ENCODE measurements at regions not wholly inside any gene's neighbourhood (a gene's known extent, or its start where the extent isn't known, plus 50 kb on each side); places are given as distances from the start of the nearest gene placed in this dataset.

DNA sequence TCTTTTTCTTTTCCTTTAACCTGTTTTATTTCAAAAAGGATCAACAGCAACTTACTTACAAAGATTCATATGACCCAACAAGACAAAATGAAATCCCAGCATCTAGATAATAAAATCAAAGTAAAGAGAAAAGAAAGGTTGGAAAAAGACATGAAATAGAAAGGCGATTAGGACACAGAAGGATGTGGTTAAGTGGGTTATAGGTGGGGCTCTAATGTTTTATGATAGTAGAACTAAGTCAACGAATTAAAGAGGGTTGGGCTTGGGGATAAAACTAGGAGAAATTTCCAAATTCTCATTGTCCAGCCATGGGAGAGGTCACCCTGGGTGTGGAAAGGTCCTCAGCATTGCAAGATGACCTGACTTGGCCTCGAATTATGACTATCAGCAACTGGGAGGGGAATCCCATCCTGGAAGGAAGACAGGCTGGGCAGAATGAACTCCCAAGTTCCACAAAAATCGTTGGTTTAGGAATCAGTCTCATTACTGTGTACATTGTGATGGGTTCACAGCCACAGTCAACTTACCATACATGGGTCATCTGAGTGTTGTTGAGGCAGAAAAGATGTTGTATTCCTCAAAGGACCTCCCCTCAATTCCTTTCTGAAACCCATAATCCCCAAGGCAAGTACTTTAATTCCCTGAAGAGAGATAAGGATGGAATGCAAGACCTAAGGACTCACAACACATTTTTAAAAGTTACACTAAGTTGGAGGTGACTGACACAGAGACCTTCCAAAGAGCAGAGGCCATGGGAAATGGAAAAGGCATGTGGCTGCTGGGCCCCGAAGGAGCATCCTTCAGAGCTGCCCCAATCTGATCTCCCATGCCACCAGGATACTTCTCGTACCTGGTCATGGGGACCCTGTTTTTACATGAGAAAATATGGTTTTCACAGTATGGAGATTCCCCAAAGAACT is 167.6 kb downstream of the UXS1 start:
- WGBS (ENCODE audit: insufficient coverage, low lambda C conversion rate): 100% methylated on average over 1 of the region's 6 CpGs
- no peak for DNase-seq
- Histone ChIP-seq H3K9me3 (ENCODE audit: control insufficient read depth, low read depth, low read length) (no peaks in the 10 kb centered on the region), H3K36me3 (ENCODE audit: control insufficient read depth, insufficient read depth, low read length) (no peaks in the 10 kb centered on the region), H3K4me1 (ENCODE audit: control insufficient read depth, insufficient read depth, low read length) (peaks cover 33% of the 10 kb centered on the region), H3K4me3 (ENCODE audit: low read length) (no peak overlapping the region), H3K27ac (ENCODE audit: low read length) (no peak overlapping the region), H3K27me3 (ENCODE audit: control insufficient read depth, insufficient read depth, low read length) (no peaks in the 10 kb centered on the region)

DNA sequence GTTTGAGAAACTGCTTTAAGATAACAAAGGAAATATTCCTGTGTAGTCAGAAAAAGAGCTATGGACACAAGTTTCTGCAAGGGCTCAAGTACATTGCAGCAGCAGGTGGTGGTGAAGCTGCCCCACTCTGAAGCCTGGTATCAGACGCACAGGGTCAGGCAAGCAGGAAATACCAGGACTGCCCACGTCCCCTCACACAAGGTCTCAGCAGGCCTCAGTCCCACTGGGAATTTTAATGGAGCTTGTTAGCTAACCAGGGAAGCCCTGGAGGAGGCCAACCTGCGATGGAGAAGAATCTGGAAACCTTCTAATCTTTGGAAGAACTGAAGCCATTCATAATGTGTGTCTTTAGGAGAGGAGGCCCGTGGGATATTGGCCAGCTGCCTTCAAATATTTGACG is 168.3 kb downstream of the UXS1 start:
- no CpG with 5 or more reads among the region's 5 CpGs for WGBS (ENCODE audit: insufficient coverage, low lambda C conversion rate)
- H3K4me3 ChIP-seq (ENCODE audit: low read length): no peak overlapping the region
- peaks cover 35% of the 10 kb centered on the region for H3K4me1 ChIP-seq (ENCODE audit: control insufficient read depth, insufficient read depth, low read length)
- H3K36me3 ChIP-seq (ENCODE audit: control insufficient read depth, insufficient read depth, low read length): no peaks in the 10 kb centered on the region
- no peak for DNase-seq
- no peak overlapping the region for H3K27ac ChIP-seq (ENCODE audit: low read length)
- H3K27me3 ChIP-seq (ENCODE audit: control insufficient read depth, insufficient read depth, low read length): no peaks in the 10 kb centered on the region
- H3K9me3 ChIP-seq (ENCODE audit: control insufficient read depth, low read depth, low read length): no peaks in the 10 kb centered on the region

DNA sequence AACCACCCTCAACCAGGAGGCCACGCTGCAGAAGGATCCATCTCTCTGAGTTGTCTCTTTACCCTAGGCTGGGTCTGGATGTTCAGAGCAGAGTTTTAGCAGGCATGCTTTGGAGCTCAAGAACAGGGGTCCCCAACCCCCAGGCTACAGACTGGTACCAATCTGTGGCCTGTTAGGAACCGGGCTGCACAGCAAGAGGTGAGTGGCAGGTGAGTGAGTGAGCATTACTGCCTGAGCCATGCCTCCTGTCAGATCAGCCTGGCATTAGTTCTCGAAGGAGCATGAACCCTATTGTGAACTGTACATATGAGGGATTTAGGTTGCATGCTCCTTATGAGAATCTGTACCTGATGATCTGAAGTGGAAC is 172.5 kb downstream of the UXS1 start:
- DNase-seq: no peak
- no peak overlapping the region for H3K27ac ChIP-seq (ENCODE audit: low read length)
- no peaks in the 10 kb centered on the region for H3K36me3 ChIP-seq (ENCODE audit: control insufficient read depth, insufficient read depth, low read length)
- WGBS (ENCODE audit: insufficient coverage, low lambda C conversion rate): no CpG with 5 or more reads among the region's 3 CpGs
- H3K4me3 ChIP-seq (ENCODE audit: low read length): no peak overlapping the region
- peaks cover 12% of the 10 kb centered on the region for H3K4me1 ChIP-seq (ENCODE audit: control insufficient read depth, insufficient read depth, low read length)
- H3K27me3 ChIP-seq (ENCODE audit: control insufficient read depth, insufficient read depth, low read length): no peaks in the 10 kb centered on the region
- no peaks in the 10 kb centered on the region for H3K9me3 ChIP-seq (ENCODE audit: control insufficient read depth, low read depth, low read length)

DNA sequence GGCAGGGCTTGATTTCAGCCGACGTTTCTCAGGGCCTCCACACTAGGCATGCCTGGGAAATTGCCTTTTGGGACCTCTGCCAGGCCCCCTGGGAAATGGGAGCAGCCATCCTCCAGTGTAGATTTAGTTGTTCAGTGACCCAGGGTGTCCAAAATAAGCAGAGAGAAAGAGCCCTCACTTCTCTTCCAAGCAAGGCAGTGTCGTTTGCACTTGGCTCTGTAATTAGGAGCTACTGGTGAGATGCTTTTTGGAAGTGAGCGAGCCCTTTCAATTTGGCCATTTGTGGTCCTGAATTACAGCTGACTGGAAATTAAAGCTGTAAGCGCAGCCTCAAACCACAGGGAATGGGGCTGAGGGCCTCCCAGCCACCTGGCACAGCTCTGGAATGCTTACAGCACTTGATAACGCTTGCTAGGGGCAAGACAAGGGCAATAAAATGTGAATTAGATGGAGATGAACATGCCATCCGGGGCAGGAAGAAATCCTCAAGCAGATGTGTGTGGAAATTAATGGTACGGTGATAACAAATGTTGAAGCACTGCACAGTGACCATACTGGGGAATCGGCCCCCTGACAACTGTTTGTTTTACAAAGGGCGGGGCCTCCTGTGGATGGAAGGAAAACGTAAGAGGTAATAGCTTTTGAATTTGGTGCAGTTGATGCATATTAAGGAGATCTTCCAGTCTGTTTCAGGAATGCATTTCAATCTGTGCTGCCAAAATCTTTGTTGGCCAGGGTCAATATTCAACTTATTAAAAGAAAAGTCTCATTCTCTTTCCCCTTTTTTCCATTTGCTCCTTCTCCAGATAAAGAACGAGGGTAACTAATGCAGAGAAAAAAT is 173.1 kb downstream of the UXS1 start:
- no peaks in the 10 kb centered on the region for H3K27me3 ChIP-seq (ENCODE audit: control insufficient read depth, insufficient read depth, low read length)
- peaks cover 12% of the 10 kb centered on the region for H3K4me1 ChIP-seq (ENCODE audit: control insufficient read depth, insufficient read depth, low read length)
- H3K9me3 ChIP-seq (ENCODE audit: control insufficient read depth, low read depth, low read length): no peaks in the 10 kb centered on the region
- 14% methylated on average over 1 of the region's 12 CpGs for whole genome bisulfite sequencing (ENCODE audit: insufficient coverage, low lambda C conversion rate)
- no peak overlapping the region for H3K4me3 ChIP-seq (ENCODE audit: low read length)
- no peak overlapping the region for H3K27ac ChIP-seq (ENCODE audit: low read length)
- no peaks in the 10 kb centered on the region for H3K36me3 ChIP-seq (ENCODE audit: control insufficient read depth, insufficient read depth, low read length)
- DNase-seq: peak in 1 of 2 donors; percentile 60

DNA sequence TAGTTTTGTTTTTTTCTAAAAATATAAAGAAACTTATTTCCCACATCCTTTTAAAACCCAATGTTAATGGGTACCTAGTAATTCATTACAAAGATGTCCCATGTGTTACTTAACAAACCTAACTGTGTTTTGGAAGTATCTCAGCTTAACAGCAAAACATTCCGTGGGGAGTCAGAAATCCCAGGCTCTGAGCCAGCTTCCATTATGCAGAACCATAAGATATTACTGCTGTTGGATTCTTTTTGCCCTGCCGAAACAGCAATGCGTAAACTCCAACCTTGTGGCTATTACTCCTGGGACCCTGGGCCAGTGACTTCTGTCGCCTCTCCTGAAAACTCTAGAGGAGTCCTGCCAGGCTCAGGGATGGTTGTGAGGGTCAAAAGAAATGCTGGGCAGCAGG is 174.1 kb downstream of the UXS1 start:
- Histone ChIP-seq H3K27ac (ENCODE audit: low read length) (no peak overlapping the region), H3K9me3 (ENCODE audit: control insufficient read depth, low read depth, low read length) (no peaks in the 10 kb centered on the region), H3K4me1 (ENCODE audit: control insufficient read depth, insufficient read depth, low read length) (peaks cover 12% of the 10 kb centered on the region), H3K36me3 (ENCODE audit: control insufficient read depth, insufficient read depth, low read length) (no peaks in the 10 kb centered on the region), H3K4me3 (ENCODE audit: low read length) (no peak overlapping the region), H3K27me3 (ENCODE audit: control insufficient read depth, insufficient read depth, low read length) (no peaks in the 10 kb centered on the region)
- no peak for DNase-seq
- 100% methylated on average over 1 of the region's 4 CpGs for WGBS (ENCODE audit: insufficient coverage, low lambda C conversion rate)

DNA sequence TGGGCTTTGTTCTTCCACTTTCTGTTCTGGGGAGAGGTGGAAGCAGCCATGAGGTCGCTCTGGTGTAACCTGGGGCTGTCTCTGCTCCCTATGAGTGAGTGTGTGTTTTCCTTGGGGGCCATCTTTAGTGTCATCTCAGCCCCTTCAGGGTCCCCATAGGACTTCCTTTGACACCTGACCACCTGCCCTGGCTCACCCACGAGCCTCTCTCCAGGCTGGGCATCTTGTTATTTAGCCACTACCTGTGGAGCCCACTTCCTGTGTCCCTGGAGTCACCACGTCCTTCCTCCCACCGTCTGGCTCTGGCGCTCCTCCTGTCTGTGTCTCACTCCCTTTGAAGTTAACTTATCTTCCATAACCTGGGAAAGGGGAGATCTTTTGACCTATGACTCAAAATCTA is 176.0 kb downstream of the UXS1 start:
- H3K9me3 ChIP-seq (ENCODE audit: control insufficient read depth, low read depth, low read length): no peaks in the 10 kb centered on the region
- H3K4me1 ChIP-seq (ENCODE audit: control insufficient read depth, insufficient read depth, low read length): peaks cover 12% of the 10 kb centered on the region
- WGBS (ENCODE audit: insufficient coverage, low lambda C conversion rate): 0% methylated on average over 1 of the region's 5 CpGs
- no peaks in the 10 kb centered on the region for H3K27me3 ChIP-seq (ENCODE audit: control insufficient read depth, insufficient read depth, low read length)
- no peak for DNase-seq
- no peaks in the 10 kb centered on the region for H3K36me3 ChIP-seq (ENCODE audit: control insufficient read depth, insufficient read depth, low read length)
- no peak overlapping the region for H3K27ac ChIP-seq (ENCODE audit: low read length)
- no peak overlapping the region for H3K4me3 ChIP-seq (ENCODE audit: low read length)

DNA sequence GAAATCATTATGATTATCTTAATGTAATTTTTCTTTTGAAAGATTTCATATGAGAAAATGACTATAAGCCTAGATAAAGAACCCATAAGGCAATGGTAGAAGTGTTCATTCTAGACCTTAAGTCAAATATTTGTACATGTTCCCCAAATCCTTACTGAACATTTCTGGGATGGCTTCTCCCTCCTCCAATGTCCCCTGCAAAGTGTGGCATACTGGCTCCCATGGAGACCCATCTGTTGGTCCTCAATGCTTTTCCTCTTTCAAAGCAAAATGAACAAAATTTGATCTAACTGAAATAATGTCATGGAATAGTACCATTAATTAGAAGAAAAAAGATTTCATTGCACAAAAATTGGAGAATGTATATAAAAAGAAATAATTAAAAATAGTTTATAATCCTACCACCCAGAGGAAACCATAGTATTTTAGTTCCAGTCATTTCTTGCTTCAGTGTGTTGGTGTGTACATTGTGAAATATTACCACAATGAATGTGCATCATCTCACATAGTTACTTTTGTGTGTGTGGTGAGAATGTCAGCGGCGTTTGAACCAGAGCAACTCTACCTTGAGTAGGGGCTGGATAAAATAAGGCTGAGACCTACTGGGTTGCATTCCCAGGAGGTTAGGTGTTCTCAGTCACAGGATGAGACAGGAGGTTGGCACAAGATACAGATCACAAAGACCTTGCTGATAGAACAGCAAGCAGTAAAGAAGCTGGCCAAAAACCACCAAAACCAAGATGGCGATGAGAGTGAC is 181.3 kb downstream of the UXS1 start:
- Histone ChIP-seq H3K27ac (ENCODE audit: low read length) (no peak overlapping the region), H3K27me3 (ENCODE audit: control insufficient read depth, insufficient read depth, low read length) (no peaks in the 10 kb centered on the region), H3K4me1 (ENCODE audit: control insufficient read depth, insufficient read depth, low read length) (no peaks in the 10 kb centered on the region), H3K36me3 (ENCODE audit: control insufficient read depth, insufficient read depth, low read length) (no peaks in the 10 kb centered on the region), H3K9me3 (ENCODE audit: control insufficient read depth, low read depth, low read length) (peaks cover 2% of the 10 kb centered on the region), H3K4me3 (ENCODE audit: low read length) (no peak overlapping the region)
- DNase-seq: no peak
- no CpG with 5 or more reads among the region's 3 CpGs for whole genome bisulfite sequencing (ENCODE audit: insufficient coverage, low lambda C conversion rate)

DNA sequence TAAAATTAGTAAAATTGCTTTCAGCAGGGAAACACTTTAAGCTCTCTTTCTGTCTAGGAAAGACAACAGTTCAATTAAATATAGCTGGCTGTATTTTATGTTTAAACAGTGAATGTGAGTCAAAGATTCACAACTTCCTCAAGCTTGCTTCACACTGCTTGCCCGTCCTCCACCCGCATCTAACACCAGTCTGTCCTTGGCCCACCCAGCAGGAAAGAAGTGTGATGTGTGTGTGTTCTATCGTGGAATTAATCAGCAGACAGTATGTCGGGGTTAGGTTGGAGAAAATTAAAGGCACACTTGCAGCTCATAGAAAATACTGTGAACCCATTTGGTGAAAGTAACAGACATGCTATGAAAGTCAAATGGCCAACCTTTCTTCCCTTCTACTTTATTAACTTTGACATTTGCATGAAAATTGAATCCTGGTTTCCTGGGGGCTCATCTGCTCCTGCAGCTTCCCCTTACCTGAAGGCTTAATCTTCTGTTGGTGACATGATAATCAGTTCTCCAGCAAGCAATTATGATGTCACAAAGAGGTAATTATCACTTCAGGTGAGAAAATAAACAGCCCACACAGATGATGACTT is 182.0 kb downstream of the UXS1 start:
- WGBS (ENCODE audit: insufficient coverage, low lambda C conversion rate): no CpG with 5 or more reads among the region's 4 CpGs
- Histone ChIP-seq H3K27me3 (ENCODE audit: control insufficient read depth, insufficient read depth, low read length) (no peaks in the 10 kb centered on the region), H3K4me1 (ENCODE audit: control insufficient read depth, insufficient read depth, low read length) (no peaks in the 10 kb centered on the region), H3K36me3 (ENCODE audit: control insufficient read depth, insufficient read depth, low read length) (no peaks in the 10 kb centered on the region), H3K9me3 (ENCODE audit: control insufficient read depth, low read depth, low read length) (peaks cover 3% of the 10 kb centered on the region), H3K4me3 (ENCODE audit: low read length) (no peak overlapping the region), H3K27ac (ENCODE audit: low read length) (no peak overlapping the region)
- DNase-seq: no peak

DNA sequence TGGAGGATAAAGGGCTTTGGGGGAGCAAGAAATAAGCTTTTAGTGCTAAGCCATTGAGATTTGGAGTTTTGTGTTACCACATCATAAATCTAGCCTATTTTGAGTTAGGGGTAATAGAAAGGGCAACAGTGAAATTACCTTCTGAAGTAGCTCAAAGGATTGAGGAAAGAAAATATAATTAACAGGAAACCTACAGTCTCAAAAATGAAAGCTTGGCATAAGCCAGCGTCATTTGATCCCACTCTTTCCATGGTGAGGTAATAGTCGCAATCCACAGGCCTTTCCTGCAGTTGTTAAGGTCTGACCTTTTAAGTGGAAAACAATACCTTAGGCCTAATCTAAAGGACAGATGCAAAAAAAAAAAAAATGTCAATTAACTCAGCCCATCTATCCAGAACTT is 182.7 kb downstream of the UXS1 start:
- Histone ChIP-seq H3K36me3 (ENCODE audit: control insufficient read depth, insufficient read depth, low read length) (no peaks in the 10 kb centered on the region), H3K4me3 (ENCODE audit: low read length) (no peak overlapping the region), H3K27me3 (ENCODE audit: control insufficient read depth, insufficient read depth, low read length) (no peaks in the 10 kb centered on the region), H3K9me3 (ENCODE audit: control insufficient read depth, low read depth, low read length) (peaks cover 4% of the 10 kb centered on the region), H3K4me1 (ENCODE audit: control insufficient read depth, insufficient read depth, low read length) (no peaks in the 10 kb centered on the region), H3K27ac (ENCODE audit: low read length) (no peak overlapping the region)
- 83% methylated on average over 2 of the region's 2 CpGs for WGBS (ENCODE audit: insufficient coverage, low lambda C conversion rate)
- DNase-seq: no peak

DNA sequence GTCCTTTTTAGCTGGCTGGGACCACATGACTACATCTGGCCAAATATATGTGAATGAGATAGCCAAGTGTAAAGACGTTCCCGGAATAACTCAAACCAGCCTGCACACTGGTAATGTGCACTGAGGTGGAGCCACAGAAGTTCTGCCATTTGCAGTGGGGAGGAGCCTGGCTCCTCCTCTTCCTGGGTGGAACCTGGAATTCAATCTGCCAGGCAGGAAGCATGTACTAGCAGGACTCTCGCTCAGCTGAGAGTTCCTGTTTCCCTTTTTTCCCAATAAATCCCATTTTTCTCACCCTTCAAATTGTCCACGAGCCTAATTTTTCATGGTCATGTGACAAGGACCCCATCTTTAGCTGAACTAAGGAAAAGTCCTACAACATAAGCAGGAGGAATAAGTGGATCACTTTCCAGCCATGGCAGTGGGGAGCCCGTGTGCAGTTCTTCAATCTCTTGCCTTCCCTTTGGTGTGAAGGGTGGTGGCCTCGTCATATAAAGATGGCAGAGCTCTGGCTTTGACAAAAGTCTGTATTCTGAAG is 183.2 kb downstream of the UXS1 start:
- Histone ChIP-seq H3K4me3 (ENCODE audit: low read length) (no peak overlapping the region), H3K27ac (ENCODE audit: low read length) (no peak overlapping the region), H3K27me3 (ENCODE audit: control insufficient read depth, insufficient read depth, low read length) (no peaks in the 10 kb centered on the region), H3K36me3 (ENCODE audit: control insufficient read depth, insufficient read depth, low read length) (no peaks in the 10 kb centered on the region), H3K9me3 (ENCODE audit: control insufficient read depth, low read depth, low read length) (peaks cover 9% of the 10 kb centered on the region), H3K4me1 (ENCODE audit: control insufficient read depth, insufficient read depth, low read length) (no peaks in the 10 kb centered on the region)
- 100% methylated on average over 2 of the region's 6 CpGs for WGBS (ENCODE audit: insufficient coverage, low lambda C conversion rate)
- DNase-seq: no peak

Measured in large intestine (tissue), 3 donors.